ENCODE measurements at regions not wholly inside any gene's neighbourhood (a gene's known extent, or its start where the extent isn't known, plus 50 kb on each side); places are given as distances from the start of the nearest gene placed in this dataset.
"Not testable (repeated sequence)": the region's sequence is repeated elsewhere in the genome, so short reads cannot be mapped to it uniquely, and the experiment has no call there.

DNA sequence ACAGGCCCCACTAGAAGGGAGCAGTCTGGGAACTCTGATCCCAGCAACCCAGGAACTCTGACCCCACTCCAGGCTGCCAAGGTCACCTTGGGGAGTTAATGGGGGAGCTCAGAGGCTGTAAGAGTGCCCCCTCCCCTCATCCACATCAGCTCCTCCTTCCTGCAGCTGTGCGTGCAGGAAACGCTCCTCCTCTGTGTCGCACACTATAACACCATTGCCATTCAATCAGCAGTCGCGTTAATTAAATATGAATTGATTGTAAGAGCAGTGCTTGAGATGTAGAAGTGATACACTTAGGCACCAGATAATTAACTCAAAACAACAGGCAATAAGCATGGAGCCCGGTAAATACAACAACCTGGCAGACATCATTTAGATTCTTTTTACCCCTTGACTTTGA is 205.7 kb downstream of the MATN1 start:
- TF ChIP-seq, protein P1, sequence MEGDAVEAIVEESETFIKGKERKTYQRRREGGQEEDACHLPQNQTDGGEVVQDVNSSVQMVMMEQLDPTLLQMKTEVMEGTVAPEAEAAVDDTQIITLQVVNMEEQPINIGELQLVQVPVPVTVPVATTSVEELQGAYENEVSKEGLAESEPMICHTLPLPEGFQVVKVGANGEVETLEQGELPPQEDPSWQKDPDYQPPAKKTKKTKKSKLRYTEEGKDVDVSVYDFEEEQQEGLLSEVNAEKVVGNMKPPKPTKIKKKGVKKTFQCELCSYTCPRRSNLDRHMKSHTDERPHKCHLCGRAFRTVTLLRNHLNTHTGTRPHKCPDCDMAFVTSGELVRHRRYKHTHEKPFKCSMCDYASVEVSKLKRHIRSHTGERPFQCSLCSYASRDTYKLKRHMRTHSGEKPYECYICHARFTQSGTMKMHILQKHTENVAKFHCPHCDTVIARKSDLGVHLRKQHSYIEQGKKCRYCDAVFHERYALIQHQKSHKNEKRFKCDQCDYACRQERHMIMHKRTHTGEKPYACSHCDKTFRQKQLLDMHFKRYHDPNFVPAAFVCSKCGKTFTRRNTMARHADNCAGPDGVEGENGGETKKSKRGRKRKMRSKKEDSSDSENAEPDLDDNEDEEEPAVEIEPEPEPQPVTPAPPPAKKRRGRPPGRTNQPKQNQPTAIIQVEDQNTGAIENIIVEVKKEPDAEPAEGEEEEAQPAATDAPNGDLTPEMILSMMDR (IDR thresholded peaks at IDR 0.05), result not testable (repeated sequence)
- not testable (repeated sequence) for TF ChIP-seq POLR2A (IDR thresholded peaks at IDR 0.05)

Data from ovary (tissue), 3 donors.